RWPE2 (cell line): ENCODE measurements at regions not wholly inside any gene's neighbourhood (a gene's known extent, or its start where the extent isn't known, plus 50 kb on each side); places are given as distances from the start of the nearest gene placed in this dataset.

ENCODE experiments used
- ATAC-seq: fragments of 200-7000 bp; cut with Tn5 transposase; 3 replicates; pipeline ENCODE4 v1.9.1; 2021; ENCODE audit warnings: low read depth
- DNase-seq: peaks from one replicate; pipeline ENCODE4 v3.0.0-alpha.2; 2020; ENCODE audit warnings: low spot score
- H3K27ac ChIP-seq: fragments of 450-650 bp; 2 replicates; pipeline ENCODE4 v1.5.1; 2017; ENCODE audit warnings: mild to moderate bottlenecking; ENCODE audit not compliant: poor library complexity, severe bottlenecking
- H3K27me3 ChIP-seq: fragments of 250-450 bp; sonication (Bioruptor Pico); 2 replicates; pipeline ENCODE4 v1.5.1; 2021; ENCODE audit warnings: mild to moderate bottlenecking, moderate library complexity; ENCODE audit not compliant: insufficient read depth, poor library complexity, severe bottlenecking
- H3K36me3 ChIP-seq: fragments of 250-450 bp; sonication (Bioruptor Pico); 2 replicates; pipeline ENCODE4 v1.5.1; 2020; ENCODE audit warnings: low read depth, mild to moderate bottlenecking, moderate library complexity
- H3K4me1 ChIP-seq: fragments of 250-450 bp; sonication (Bioruptor Pico); 2 replicates; pipeline ENCODE4 v1.5.1; 2021; ENCODE audit warnings: mild to moderate bottlenecking, moderate library complexity; ENCODE audit not compliant: insufficient read depth, poor library complexity, severe bottlenecking
- H3K4me3 ChIP-seq: fragments of 250-450 bp; sonication (Bioruptor Pico); 2 replicates; pipeline ENCODE4 v1.5.1; 2021; ENCODE audit warnings: mild to moderate bottlenecking, moderate library complexity; ENCODE audit not compliant: severe bottlenecking
- H3K9me3 ChIP-seq: fragments of 250-450 bp; sonication (Bioruptor Pico); 2 replicates; pipeline ENCODE4 v1.5.1; 2021; ENCODE audit warnings: mild to moderate bottlenecking, moderate library complexity; ENCODE audit not compliant: severe bottlenecking
- CTCF ChIP-seq: fragments of 450-650 bp; IDR thresholded peaks from one replicate; pipeline ENCODE4 v1.5.1; 2017; ENCODE audit warnings: mild to moderate bottlenecking, moderate library complexity; ENCODE audit not compliant: poor library complexity, severe bottlenecking

- no peaks in the 10 kb centered on the region for H3K4me1 ChIP-seq
- H3K27me3 ChIP-seq = no peaks in the 10 kb centered on the region
- H3K4me3 ChIP-seq = no peak overlapping the region
- ATAC-seq (no peak), DNase-seq (no peak)
- no peak for TF ChIP-seq CTCF
- H3K9me3 ChIP-seq = no peaks in the 10 kb centered on the region
- no peaks in the 10 kb centered on the region for H3K36me3 ChIP-seq
- no peak overlapping the region for H3K27ac ChIP-seq
Observed at GRCh38 chr4:157803421-157803820, 369.4 kb downstream of the GASK1B start.

DNA sequence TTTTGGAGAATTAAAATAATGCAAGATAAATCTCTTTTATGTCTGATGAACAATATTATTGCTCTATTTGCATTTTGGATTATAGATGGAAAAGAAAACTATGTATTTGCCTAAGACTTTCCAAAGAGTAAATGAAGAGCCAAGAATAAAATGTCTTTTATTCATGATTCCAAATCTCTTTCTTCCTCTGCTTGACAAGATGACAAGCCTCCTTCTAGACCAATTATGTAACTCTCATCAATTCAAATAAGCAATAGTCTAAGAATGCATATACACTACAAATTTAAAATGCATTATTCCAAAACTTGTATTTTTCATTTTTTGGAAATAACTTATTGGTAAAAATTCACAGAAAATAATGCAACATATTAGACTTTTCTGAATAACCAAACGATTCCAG lies 377.3 kb downstream of the GASK1B start:
- no peak for DNase-seq
- Histone ChIP-seq H3K4me3 (no peak overlapping the region), H3K36me3 (no peaks in the 10 kb centered on the region), H3K4me1 (no peaks in the 10 kb centered on the region), H3K27me3 (no peaks in the 10 kb centered on the region), H3K27ac (no peak overlapping the region), H3K9me3 (no peaks in the 10 kb centered on the region)
- ATAC-seq = no peak
- TF ChIP-seq CTCF = no peak

- Histone ChIP-seq H3K9me3 (no peaks in the 10 kb centered on the region), H3K4me1 (no peaks in the 10 kb centered on the region), H3K27ac (no peak overlapping the region), H3K36me3 (no peaks in the 10 kb centered on the region), H3K4me3 (no peak overlapping the region), H3K27me3 (no peaks in the 10 kb centered on the region)
- no peak for TF ChIP-seq CTCF
- DNase-seq (no peak), ATAC-seq (no peak)
Observed at GRCh38 chr4:157792716-157793115, 380.1 kb downstream of the GASK1B start.

DNA sequence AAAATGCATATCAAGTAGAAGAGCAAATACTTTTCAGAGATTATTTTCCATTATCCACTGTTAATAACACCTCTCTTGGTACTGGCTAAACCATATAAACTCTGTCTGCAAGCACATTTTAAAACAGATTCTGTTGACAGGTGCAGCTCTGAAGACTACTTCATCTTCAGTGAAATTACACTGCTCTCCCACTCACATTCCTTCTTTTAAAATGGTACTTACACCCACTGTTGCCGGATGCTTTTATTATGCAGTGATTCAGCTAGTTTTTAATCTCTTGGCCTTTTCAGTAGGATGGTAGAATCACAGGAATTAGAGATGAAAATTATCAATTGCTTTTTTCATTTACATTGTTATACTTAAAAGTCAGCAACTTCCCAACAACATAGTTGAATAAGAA lies 381.6 kb downstream of the GASK1B start:
- no peaks in the 10 kb centered on the region for H3K4me1 ChIP-seq
- H3K27ac ChIP-seq = no peak overlapping the region
- H3K4me3 ChIP-seq = no peak overlapping the region
- H3K9me3 ChIP-seq = no peaks in the 10 kb centered on the region
- TF ChIP-seq CTCF = no peak
- H3K36me3 ChIP-seq = no peaks in the 10 kb centered on the region
- no peak for ATAC-seq
- H3K27me3 ChIP-seq = no peaks in the 10 kb centered on the region
- no peak for DNase-seq

- H3K9me3 ChIP-seq = no peaks in the 10 kb centered on the region
- no peaks in the 10 kb centered on the region for H3K27me3 ChIP-seq
- ATAC-seq (no peak), DNase-seq (no peak)
- H3K27ac ChIP-seq = no peak overlapping the region
- no peaks in the 10 kb centered on the region for H3K36me3 ChIP-seq
- H3K4me3 ChIP-seq = no peak overlapping the region
- no peaks in the 10 kb centered on the region for H3K4me1 ChIP-seq
- TF ChIP-seq CTCF = no peak
Observed at GRCh38 chr4:157787618-157788017, 385.2 kb downstream of the GASK1B start.
